ENCODE measurements at regions not wholly inside any gene's neighbourhood (a gene's known extent, or its start where the extent isn't known, plus 50 kb on each side); places are given as distances from the start of the nearest gene placed in this dataset.

DNA sequence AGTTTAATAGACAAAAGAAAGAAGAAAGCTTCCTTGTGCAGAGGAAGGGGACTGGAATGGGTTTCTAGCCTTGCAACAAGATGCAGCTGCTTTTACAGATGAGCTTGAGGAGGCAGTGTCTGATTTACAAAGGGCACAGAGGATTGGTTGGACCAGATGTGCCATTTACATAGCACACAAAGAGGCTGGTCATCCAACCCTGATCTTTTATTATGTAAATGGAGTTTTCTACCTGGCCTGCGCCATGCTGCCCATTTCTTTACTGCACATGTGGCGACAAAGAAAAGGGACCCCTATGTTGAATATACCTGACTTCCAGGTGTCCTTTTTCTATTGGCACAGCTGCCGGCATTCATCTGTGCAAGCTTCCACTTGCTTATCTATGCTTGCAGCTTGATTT, 409.4 kb upstream of the FRG2C start:
- TF ChIP-seq ARNTL (CRISPR knock-in tag; IDR thresholded peaks at IDR 0.05; ENCODE audit: borderline replicate concordance, low read depth) (no peak), ZNF565 (CRISPR knock-in tag; conservative IDR thresholded peaks at IDR 0.05; ENCODE audit: low read depth) (no peak), ESRRG (CRISPR knock-in tag; IDR thresholded peaks at IDR 0.05) (no peak), ISL1 (CRISPR knock-in tag; IDR thresholded peaks at IDR 0.05) (no peak)
- TF ChIP-seq, protein P1, sequence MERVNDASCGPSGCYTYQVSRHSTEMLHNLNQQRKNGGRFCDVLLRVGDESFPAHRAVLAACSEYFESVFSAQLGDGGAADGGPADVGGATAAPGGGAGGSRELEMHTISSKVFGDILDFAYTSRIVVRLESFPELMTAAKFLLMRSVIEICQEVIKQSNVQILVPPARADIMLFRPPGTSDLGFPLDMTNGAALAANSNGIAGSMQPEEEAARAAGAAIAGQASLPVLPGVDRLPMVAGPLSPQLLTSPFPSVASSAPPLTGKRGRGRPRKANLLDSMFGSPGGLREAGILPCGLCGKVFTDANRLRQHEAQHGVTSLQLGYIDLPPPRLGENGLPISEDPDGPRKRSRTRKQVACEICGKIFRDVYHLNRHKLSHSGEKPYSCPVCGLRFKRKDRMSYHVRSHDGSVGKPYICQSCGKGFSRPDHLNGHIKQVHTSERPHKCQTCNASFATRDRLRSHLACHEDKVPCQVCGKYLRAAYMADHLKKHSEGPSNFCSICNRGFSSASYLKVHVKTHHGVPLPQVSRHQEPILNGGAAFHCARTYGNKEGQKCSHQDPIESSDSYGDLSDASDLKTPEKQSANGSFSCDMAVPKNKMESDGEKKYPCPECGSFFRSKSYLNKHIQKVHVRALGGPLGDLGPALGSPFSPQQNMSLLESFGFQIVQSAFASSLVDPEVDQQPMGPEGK (CRISPR knock-in tag; IDR thresholded peaks at IDR 0.05; ENCODE audit: borderline replicate concordance): no peak

Measured in SK-N-SH treated with all-trans-retinoic acid at 6 μM for 48 hours (cell line).